Caki2 (cell line): ENCODE measurements at regions not wholly inside any gene's neighbourhood (a gene's known extent, or its start where the extent isn't known, plus 50 kb on each side); places are given as distances from the start of the nearest gene placed in this dataset.

ENCODE experiments used
- DNase-seq: peaks from one replicate; pipeline ENCODE4 v3.0.0-alpha.2; 2015; ENCODE audit warnings: low read depth
- in situ Hi-C: cut with HindIII; loops from 2 replicates; pipeline ENCODE4 v1.10.0; 2016; ENCODE audit warnings: low sequenced_read_pairs, low pct_unique_long_range_greater_than_20kb, mixed read lengths

DNA sequence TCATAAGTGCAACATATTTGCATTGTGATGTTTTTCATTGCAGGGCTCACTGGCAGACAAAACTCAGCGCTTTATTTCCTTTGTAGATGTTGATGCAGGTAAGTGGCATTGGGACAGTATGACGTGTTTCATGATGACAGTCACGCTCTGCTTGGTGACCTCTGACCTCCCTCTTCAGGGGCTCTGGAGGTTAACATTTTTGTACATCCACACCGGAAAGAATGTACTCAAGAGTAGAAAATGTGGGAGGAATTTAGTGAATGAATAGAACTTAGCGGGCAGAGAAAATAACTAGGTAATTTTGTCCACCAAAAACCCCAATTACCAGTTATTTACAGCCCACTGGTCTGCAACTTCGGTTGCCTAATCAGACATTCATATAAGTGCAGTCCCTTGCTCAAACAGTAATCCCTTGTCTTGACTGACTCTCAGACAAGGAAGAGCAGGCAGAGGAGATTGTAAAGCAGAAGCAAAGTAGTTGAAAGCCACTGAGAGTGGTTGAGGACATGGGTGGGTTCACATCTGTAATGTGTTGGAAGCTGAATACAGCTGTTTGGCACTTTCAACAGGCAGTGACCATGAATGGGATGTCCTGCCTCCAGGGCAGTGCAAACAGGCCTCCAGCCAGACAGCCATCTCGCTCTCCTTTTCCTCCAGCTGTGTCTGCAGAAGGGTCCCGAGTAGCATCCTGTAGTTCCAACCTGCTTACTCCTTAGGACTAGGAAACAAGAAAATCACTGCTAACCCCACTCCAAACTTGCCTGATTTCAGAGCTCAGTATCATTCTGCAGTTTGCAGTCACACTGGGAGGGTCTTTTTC, 188.9 kb downstream of the NRIP1 start:
- in situ Hi-C loops: loop anchor here (25.0 kb wide), 1 partner anchor 586 kb away; no protein-coding TSS in a partner anchor
- DNase-seq: peak; percentile 99

DNA sequence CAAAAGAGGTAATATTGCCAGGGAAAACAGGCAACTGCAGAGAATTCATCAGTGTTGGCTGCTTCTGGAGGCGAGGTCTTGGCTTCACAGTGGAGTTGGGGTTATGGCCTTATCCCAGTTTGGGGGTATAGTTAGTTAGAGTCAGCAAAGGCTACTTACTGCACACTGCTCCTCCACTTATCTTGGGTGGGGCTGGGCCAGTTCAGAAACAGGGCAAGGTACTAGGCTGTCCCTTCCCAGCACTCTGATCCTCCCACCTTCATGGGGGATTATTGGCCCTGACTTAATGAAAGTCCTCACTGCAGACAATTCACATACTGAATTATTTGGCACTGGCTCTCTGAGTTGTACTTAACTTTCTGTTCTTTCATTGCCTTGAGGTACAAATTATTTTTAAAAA, 189.6 kb downstream of the NRIP1 start:
- DNase-seq: no peak
- in situ Hi-C loops: loop anchor here (25.0 kb wide), 1 partner anchor 587 kb away; no protein-coding TSS in a partner anchor

- in situ Hi-C loops: no loop called here
Observed at GRCh38 chr21:14874379-14874778, 190.4 kb downstream of the NRIP1 start.

GRCh38 chr21:14871861-14872260, 192.9 kb downstream of the NRIP1 start:
- in situ Hi-C loops: no loop called here

More at GRCh38 chr21:14874379-14874778, 190.4 kb downstream of the NRIP1 start:
- no peak for DNase-seq

GRCh38 chr21:14870853-14871149, 194.0 kb downstream of the NRIP1 start:
- in situ Hi-C loops: no loop called here
- no peak for DNase-seq

More at GRCh38 chr21:14871861-14872260, 192.9 kb downstream of the NRIP1 start:
- DNase-seq: no peak

DNA sequence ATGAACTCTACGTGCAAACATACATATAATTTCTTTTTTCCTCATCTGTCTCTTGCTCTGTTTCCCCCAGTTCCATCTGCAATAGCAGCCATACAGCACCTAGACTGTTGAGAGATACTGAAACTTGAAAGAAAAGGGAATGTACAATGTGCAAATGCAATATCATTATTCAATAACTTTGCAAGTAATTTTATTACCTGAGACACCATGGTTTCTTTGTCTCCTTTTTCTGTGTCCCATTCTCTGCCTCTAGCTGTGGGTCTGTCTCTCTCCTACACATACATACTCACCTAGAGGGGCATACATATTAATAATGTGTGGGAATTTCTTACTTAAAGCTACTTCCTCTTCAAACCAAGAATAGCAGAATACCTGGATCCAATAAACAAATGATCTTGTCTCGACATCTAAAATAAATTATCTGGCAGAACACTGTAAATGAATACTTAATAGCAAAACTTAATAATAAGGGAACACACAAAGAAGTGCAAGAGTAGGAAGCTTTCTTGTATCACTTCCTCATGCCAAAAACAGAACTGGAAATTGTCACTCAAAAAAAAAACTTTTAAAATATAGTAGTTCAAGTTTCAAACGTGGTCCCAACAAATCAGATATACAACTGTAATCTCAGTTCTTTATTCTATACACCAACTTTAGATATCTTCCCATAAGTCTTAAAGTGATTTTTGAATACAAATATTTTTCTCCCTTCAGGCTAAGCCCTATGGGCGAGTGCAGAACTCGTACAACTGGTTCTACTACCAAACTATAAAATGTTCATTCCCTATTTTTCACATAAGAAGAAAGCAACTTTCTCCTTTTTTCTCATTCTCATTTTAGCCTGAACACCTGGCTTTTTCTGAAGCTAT, 194.6 kb downstream of the NRIP1 start:
- DNase-seq: no peak
- in situ Hi-C loops: no loop called here

DNA sequence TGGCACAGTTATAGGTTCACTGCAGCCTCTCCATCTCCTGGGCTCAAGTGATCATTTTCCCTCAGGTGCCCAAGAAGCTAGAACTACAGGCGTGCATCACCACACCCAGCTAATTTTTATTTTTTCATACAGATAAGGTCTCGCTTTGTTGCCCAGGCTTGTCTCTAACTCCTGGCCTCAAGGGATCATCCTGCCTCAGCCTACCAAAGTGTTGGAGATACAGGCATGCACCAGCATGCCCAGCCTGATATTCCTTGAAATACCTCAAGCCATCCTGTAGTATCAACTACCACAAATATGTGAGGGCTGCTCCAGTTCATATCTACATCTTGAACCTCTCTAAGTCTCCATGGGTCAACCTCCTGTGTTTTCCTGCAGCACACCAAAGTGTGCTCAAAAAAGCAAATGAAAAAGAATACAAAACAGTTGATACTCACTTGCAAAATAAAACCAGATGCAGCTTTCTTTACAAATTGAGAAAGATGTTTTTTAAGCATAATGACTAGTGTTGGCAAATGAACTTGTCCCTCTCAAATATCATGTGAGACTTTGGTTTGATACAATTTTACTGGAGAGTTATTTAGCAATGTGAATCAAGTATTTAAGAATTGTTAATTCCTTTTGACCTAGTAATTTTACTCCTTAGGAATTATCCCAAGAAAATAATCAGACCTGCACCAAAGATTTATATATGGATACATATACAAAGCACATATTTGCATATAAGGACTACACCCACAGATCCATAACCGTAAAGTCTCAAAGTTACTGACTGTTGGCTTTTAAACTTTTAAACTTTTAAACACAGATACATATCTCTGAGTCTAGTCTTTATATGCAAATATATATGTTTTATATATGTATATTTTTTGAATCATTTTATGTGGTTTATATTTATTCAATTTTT, 197.7 kb downstream of the NRIP1 start:
- in situ Hi-C loops: no loop called here

GRCh38 chr21:14864211-14865021, 200.4 kb downstream of the NRIP1 start:
- in situ Hi-C loops: no loop called here
- DNase-seq: peak; percentile 92

More for the DNA sequence above, 197.7 kb downstream of the NRIP1 start:
- DNase-seq: no peak

DNA sequence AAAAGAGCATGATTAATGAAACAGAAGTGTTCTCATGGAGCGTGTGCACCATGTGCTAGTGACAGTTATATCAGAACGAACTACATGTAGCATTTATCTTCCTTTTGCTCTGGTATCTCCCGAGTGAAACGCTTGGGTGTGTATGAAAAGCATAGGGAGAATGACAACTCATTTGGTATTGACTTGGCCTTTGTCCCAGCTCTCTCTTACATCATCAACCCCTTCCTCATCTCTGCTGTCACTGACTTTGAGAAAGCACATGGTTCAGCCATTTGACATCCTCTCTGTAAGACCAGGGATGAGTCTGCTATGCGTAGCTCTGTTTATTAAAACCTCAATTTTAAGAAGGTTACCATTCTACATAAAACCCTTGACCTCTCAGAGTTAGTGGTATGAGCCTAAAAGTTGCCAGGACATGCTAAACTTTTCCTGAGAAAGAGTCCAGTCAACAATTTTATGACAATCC, 201.0 kb downstream of the NRIP1 start:
- no peak for DNase-seq
- in situ Hi-C loops: no loop called here

GRCh38 chr21:14862794-14863720, 201.7 kb downstream of the NRIP1 start:
- no peak for DNase-seq
- in situ Hi-C loops: no loop called here

DNA sequence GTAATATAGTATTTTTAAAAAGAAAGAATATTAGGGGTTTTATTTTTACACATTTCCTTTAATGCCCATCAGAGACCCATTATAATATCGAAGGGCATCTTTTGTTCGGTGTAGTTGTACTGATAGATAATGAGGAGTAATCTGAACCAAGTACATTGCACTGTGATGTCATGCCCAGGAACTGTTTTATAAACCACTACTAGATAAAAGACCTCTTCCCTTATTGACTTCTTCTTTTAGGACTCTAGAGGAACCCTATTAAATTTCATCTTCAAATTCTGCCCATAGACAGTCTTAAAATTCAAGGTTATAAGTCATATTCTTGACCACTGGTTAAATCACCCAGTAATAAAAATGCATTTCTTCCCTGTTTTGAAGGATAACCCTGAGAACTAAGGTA, 206.5 kb downstream of the NRIP1 start:
- DNase-seq: no peak
- in situ Hi-C loops: no loop called here

DNA sequence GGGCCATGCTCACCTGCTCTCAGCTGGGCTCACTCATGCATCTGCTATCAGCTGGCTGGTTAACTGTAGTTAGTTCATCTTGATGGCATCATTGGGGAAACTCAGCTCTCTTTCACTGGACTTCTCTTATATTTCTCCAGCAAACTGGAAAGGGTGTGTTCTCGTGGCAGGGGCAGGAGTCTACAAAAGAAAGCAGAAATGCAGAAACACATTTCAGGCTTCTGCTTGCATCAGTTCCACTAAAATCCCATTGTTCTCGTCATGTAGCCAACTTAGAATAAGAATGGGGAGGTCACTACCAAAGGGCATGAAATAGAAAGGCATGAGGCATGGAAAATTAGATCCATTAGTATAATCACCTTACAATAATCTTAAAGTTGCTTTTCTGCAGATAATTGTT, 207.3 kb downstream of the NRIP1 start:
- in situ Hi-C loops: no loop called here
- no peak for DNase-seq

DNA sequence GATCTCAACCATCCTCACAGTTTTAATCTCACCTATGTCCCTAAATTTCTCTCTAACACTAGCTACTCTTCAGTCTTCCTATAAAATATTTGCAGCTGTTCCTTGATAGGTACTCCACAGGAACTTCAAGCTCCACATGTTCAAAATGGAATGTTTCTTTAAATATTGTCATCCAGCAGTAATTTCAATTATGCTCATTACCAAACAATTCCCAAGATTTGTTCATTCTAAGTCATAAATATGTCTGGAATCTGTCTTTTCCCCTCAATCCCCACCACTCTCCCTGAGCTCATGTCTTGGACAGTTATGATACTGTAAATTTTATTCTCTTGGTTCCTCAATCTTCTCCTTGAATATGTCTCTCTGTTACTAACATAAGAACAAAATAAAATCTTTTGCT, 214.4 kb downstream of the NRIP1 start:
- no peak for DNase-seq
- in situ Hi-C loops: no loop called here

DNA sequence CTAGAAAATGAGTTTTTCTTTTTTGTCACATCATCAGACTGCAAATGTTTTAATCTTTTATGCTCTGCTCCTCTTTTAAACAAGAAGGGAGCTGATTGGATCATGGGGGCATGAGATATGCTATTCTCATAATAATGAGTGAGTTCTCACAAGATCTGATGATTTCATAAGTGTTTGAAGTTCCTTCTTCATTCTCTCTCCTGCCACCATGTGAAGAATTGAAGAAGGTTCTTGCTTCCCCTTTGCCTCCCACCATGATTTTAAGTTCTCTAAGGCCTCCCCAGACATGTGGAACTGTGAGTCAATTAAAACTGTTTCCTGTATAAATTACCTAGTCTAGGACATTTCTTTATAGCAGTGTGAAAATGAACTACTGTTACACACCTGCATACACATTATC, 218.2 kb downstream of the NRIP1 start:
- in situ Hi-C loops: no loop called here
- no peak for DNase-seq

DNA sequence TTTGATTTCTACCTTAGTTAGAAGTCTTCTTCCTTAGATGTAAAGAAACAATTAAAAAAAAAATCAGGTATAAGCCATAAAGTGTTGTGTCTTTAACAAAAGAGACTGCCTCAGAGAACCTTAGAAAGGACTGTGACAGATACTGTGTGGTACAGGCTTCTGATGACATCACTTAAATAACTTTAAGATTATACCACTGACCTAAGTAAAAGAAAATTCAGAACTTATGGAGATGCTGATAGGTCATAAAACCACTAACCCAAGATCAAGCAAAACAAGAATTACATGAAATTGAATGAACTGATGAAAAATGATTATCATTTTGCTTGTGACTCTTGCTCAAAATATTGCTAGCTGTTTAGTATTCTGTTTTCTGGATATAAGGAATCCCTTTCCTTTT, 220.8 kb downstream of the NRIP1 start:
- DNase-seq: no peak
- in situ Hi-C loops: no loop called here

- DNase-seq: no peak
- in situ Hi-C loops: no loop called here
Observed at GRCh38 chr21:14842601-14843000, 222.2 kb downstream of the NRIP1 start.
